BE2C (cell line): ENCODE measurements at regions not wholly inside any gene's neighbourhood (a gene's known extent, or its start where the extent isn't known, plus 50 kb on each side); places are given as distances from the start of the nearest gene placed in this dataset.

Experiments used
- DNase-seq: peaks from one replicate; pipeline ENCODE4 v3.0.0-alpha.2; 2020
- H3K27me3 ChIP-seq: fragments of 250-450 bp; sonication (Bioruptor Pico); 2 replicates; pipeline ENCODE4 v1.5.1; 2020; ENCODE audit warnings: mild to moderate bottlenecking
- H3K36me3 ChIP-seq: fragments of 250-450 bp; sonication (Bioruptor Pico); 2 replicates; pipeline ENCODE4 v1.5.1; 2020; ENCODE audit warnings: mild to moderate bottlenecking
- H3K4me1 ChIP-seq: fragments of 250-450 bp; sonication (Bioruptor Pico); 2 replicates; pipeline ENCODE4 v1.5.1; 2020
- H3K4me3 ChIP-seq: 2 replicates; pipeline ENCODE4 v1.5.1; 2011; ENCODE audit warnings: low read depth, low read length
- H3K9me3 ChIP-seq: fragments of 250-450 bp; sonication (Bioruptor Pico); 2 replicates; pipeline ENCODE4 v1.5.1; 2020
- CTCF ChIP-seq: IDR thresholded peaks from 2 replicates; pipeline ENCODE4 v1.5.1; 2012; ENCODE audit warnings: mild to moderate bottlenecking, low read depth, low read length

GRCh38 chr20:22093122-22093521 lies 387.7 kb downstream of the PAX1 start:
- TF ChIP-seq CTCF: no peak
- DNase-seq: no peak
- no peaks in the 10 kb centered on the region for H3K4me1 ChIP-seq
- H3K27me3 ChIP-seq: no peaks in the 10 kb centered on the region
- H3K4me3 ChIP-seq: no peak overlapping the region
- H3K36me3 ChIP-seq: no peaks in the 10 kb centered on the region
- no peaks in the 10 kb centered on the region for H3K9me3 ChIP-seq

GRCh38 chr20:22088882-22089281 lies 383.4 kb downstream of the PAX1 start:
- no peak for DNase-seq
- no peak for TF ChIP-seq CTCF
- H3K9me3 ChIP-seq: no peaks in the 10 kb centered on the region
- no peaks in the 10 kb centered on the region for H3K4me1 ChIP-seq
- no peaks in the 10 kb centered on the region for H3K27me3 ChIP-seq
- H3K36me3 ChIP-seq: no peaks in the 10 kb centered on the region
- H3K4me3 ChIP-seq: no peak overlapping the region

- no peak overlapping the region for H3K4me3 ChIP-seq
- TF ChIP-seq CTCF: no peak
- no peaks in the 10 kb centered on the region for H3K36me3 ChIP-seq
- H3K27me3 ChIP-seq: no peaks in the 10 kb centered on the region
- H3K9me3 ChIP-seq: no peaks in the 10 kb centered on the region; the same call in 1 of the 2 replicates
- H3K4me1 ChIP-seq: no peaks in the 10 kb centered on the region
- no peak for DNase-seq
Observed at GRCh38 chr20:22080985-22081384, 375.5 kb downstream of the PAX1 start.

- no peak for TF ChIP-seq CTCF
- Histone ChIP-seq H3K4me1 (no peaks in the 10 kb centered on the region), H3K36me3 (no peaks in the 10 kb centered on the region), H3K4me3 (no peak overlapping the region), H3K9me3 (no peaks in the 10 kb centered on the region; the same call in none of the 2 replicates), H3K27me3 (no peaks in the 10 kb centered on the region)
- no peak for DNase-seq
Observed at GRCh38 chr20:22074635-22075034, 369.2 kb downstream of the PAX1 start.

- Histone ChIP-seq H3K4me3 (no peak overlapping the region), H3K4me1 (no peaks in the 10 kb centered on the region), H3K9me3 (no peaks in the 10 kb centered on the region; the same call in 1 of the 2 replicates), H3K36me3 (no peaks in the 10 kb centered on the region), H3K27me3 (no peaks in the 10 kb centered on the region)
- no peak for TF ChIP-seq CTCF
- DNase-seq: no peak
Observed at GRCh38 chr20:22071841-22072240, 366.4 kb downstream of the PAX1 start.

GRCh38 chr20:22070610-22071058 lies 365.2 kb downstream of the PAX1 start:
- DNase-seq: no peak
- H3K4me3 ChIP-seq: no peak overlapping the region
- H3K9me3 ChIP-seq: no peaks in the 10 kb centered on the region; the same call in 1 of the 2 replicates
- H3K4me1 ChIP-seq: no peaks in the 10 kb centered on the region
- no peak for TF ChIP-seq CTCF
- H3K27me3 ChIP-seq: no peaks in the 10 kb centered on the region
- no peaks in the 10 kb centered on the region for H3K36me3 ChIP-seq
